H9 (cell line): ENCODE measurements at regions not wholly inside any gene's neighbourhood (a gene's known extent, or its start where the extent isn't known, plus 50 kb on each side); places are given as distances from the start of the nearest gene placed in this dataset.

Experiments used
- DNase-seq: peaks from one replicate; pipeline ENCODE4 v3.0.0-alpha.2; 2017
- H2AFZ ChIP-seq: one replicate; pipeline ENCODE4 v1.6.1; 2013; ENCODE audit warnings: mild to moderate bottlenecking, low read length, control low read depth, moderate library complexity
- H2AK5ac ChIP-seq: 2 replicates; pipeline ENCODE4 v1.6.1; 2013; ENCODE audit warnings: low read length, control low read depth, mixed read lengths; ENCODE audit not compliant: insufficient read length
- H2BK120ac ChIP-seq: one replicate; pipeline ENCODE4 v1.6.1; 2013; ENCODE audit warnings: low read depth, mild to moderate bottlenecking, low read length, control low read depth, inconsistent platforms; ENCODE audit not compliant: poor library complexity, severe bottlenecking
- H2BK12ac ChIP-seq: 2 replicates; pipeline ENCODE4 v1.6.1; 2013; ENCODE audit warnings: low read length, control low read depth, mixed read lengths, low read depth; ENCODE audit not compliant: insufficient read length
- H2BK15ac ChIP-seq: 2 replicates; pipeline ENCODE4 v1.6.1; 2013; ENCODE audit warnings: low read depth, low read length, control low read depth
- H2BK20ac ChIP-seq: one replicate; pipeline ENCODE4 v1.6.1; 2013; ENCODE audit warnings: low read depth, mild to moderate bottlenecking, low read length, control low read depth, inconsistent platforms; ENCODE audit not compliant: poor library complexity, severe bottlenecking
- H2BK5ac ChIP-seq: 2 replicates; pipeline ENCODE4 v1.6.1; 2013; ENCODE audit warnings: low read length, control low read depth, mixed read lengths; ENCODE audit not compliant: insufficient read length
- H3K14ac ChIP-seq: 2 replicates; pipeline ENCODE4 v1.6.1; 2013; ENCODE audit warnings: low read length, control low read depth; ENCODE audit not compliant: insufficient read depth
- H3K18ac ChIP-seq: 2 replicates; pipeline ENCODE4 v1.6.1; 2013; ENCODE audit warnings: low read depth, mild to moderate bottlenecking, mixed read lengths, low read length, control low read depth; ENCODE audit not compliant: insufficient read length
- H3K23ac ChIP-seq: 2 replicates; pipeline ENCODE4 v1.6.1; 2013; ENCODE audit warnings: low read length, control low read depth, mixed read lengths, low read depth; ENCODE audit not compliant: insufficient read length
- H3K23me2 ChIP-seq: 2 replicates; pipeline ENCODE4 v1.6.1; 2013; ENCODE audit warnings: low read depth, mild to moderate bottlenecking, mixed read lengths, low read length, control low read depth; ENCODE audit not compliant: insufficient read length, poor library complexity, severe bottlenecking
- H3K27ac ChIP-seq: 2 replicates; pipeline ENCODE4 v1.5.1; 2013; ENCODE audit warnings: low read length, control low read depth, mixed read lengths, low read depth; ENCODE audit not compliant: insufficient read length
- H3K27me3 ChIP-seq: 2 replicates; pipeline ENCODE4 v1.6.1; 2013; ENCODE audit warnings: low read length, control low read depth, inconsistent platforms; ENCODE audit not compliant: insufficient read depth
- H3K4ac ChIP-seq: 2 replicates; pipeline ENCODE4 v1.6.1; 2013; ENCODE audit warnings: low read depth, mild to moderate bottlenecking, control low read depth, inconsistent platforms, low read length, moderate library complexity
- H3K4me1 ChIP-seq: 2 replicates; pipeline ENCODE4 v1.6.1; 2013; ENCODE audit warnings: low read length, control low read depth, inconsistent platforms; ENCODE audit not compliant: insufficient read depth
- H3K4me2 ChIP-seq: 2 replicates; pipeline ENCODE4 v1.6.1; 2013; ENCODE audit warnings: low read length, control low read depth, mixed read lengths; ENCODE audit not compliant: insufficient read length, insufficient read depth
- H3K56ac ChIP-seq: 2 replicates; pipeline ENCODE4 v1.6.1; 2013; ENCODE audit warnings: low read depth, mild to moderate bottlenecking, mixed read lengths, low read length, control low read depth; ENCODE audit not compliant: insufficient read length
- H3K79me1 ChIP-seq: 2 replicates; pipeline ENCODE4 v1.6.1; 2013; ENCODE audit warnings: low read depth, mild to moderate bottlenecking, moderate library complexity, low read length, control low read depth, inconsistent platforms; ENCODE audit not compliant: insufficient read depth, poor library complexity, severe bottlenecking
- H3K79me2 ChIP-seq: 2 replicates; pipeline ENCODE4 v1.6.1; 2013; ENCODE audit warnings: low read length, control low read depth, inconsistent platforms; ENCODE audit not compliant: insufficient read depth
- H3K9ac ChIP-seq: 2 replicates; pipeline ENCODE4 v1.6.1; 2013; ENCODE audit warnings: low read length, control low read depth, mixed read lengths; ENCODE audit not compliant: insufficient read length; ENCODE audit errors: extremely low read depth
- H3K9me3 ChIP-seq: one replicate; pipeline ENCODE4 v1.6.1; 2013; ENCODE audit warnings: low read depth, low read length, inconsistent platforms; ENCODE audit not compliant: control insufficient read depth
- H3T11ph ChIP-seq: one replicate; pipeline ENCODE4 v1.6.1; 2013; ENCODE audit warnings: mild to moderate bottlenecking, low read length, control low read depth, inconsistent platforms
- H4K20me1 ChIP-seq: one replicate; pipeline ENCODE4 v1.6.1; 2013; ENCODE audit not compliant: control insufficient read depth, insufficient read length, insufficient read depth
- H4K5ac ChIP-seq: 2 replicates; pipeline ENCODE4 v1.6.1; 2013; ENCODE audit warnings: low read depth, mild to moderate bottlenecking, mixed read lengths, low read length, control low read depth; ENCODE audit not compliant: insufficient read length
- H4K8ac ChIP-seq: replicated peaks from 2 replicates; pipeline ENCODE4 v1.6.1; 2013; ENCODE audit warnings: low read length, control low read depth, mixed read lengths, low read depth; ENCODE audit not compliant: insufficient read length
- H4K91ac ChIP-seq: 2 replicates; pipeline ENCODE4 v1.6.1; 2013; ENCODE audit warnings: low read depth, mild to moderate bottlenecking, moderate library complexity, mixed read lengths, low read length, control low read depth; ENCODE audit not compliant: insufficient read length
- H3K27ac Mint-ChIP-seq, 3 experiments: 2 replicates in 2 of 3; 3 replicates in 1 of 3; pipeline ENCODE4 v1.8.0; 2020 to 2021; ENCODE audit warnings: mixed read lengths in 3 of 3, mild to moderate bottlenecking in 1 of 3, moderate library complexity in 1 of 3
- H3K27me3 Mint-ChIP-seq: 2 replicates; pipeline ENCODE4 v1.8.0; 2021; ENCODE audit warnings: low read depth, mild to moderate bottlenecking, moderate library complexity, mixed read lengths
- H3K36me3 Mint-ChIP-seq, 3 experiments: 2 replicates in 2 of 3; 3 replicates in 1 of 3; pipeline ENCODE4 v1.8.0; 2020 to 2021; ENCODE audit warnings: low read depth in 3 of 3, mixed read lengths in 3 of 3; ENCODE audit not compliant: insufficient read depth in 1 of 3
- H3K4me1 Mint-ChIP-seq, 2 experiments: 2 replicates each; pipeline ENCODE4 v1.8.0; 2020; ENCODE audit warnings: mixed read lengths in 2 of 2
- H3K4me3 Mint-ChIP-seq, 2 experiments: 2 replicates in 1 of 2; 3 replicates in 1 of 2; pipeline ENCODE4 v1.8.0; 2020 to 2021; ENCODE audit warnings: mild to moderate bottlenecking in 2 of 2, mixed read lengths in 2 of 2, moderate library complexity in 1 of 2
- H3K9me3 Mint-ChIP-seq, 2 experiments: 2 replicates in 1 of 2; 3 replicates in 1 of 2; pipeline ENCODE4 v1.8.0; 2020; ENCODE audit warnings: mild to moderate bottlenecking in 2 of 2, mixed read lengths in 2 of 2, moderate library complexity in 1 of 2
- CTCF ChIP-seq: fragments of 200-600 bp; sonication (generic); conservative IDR thresholded peaks from 3 replicates; pipeline ENCODE4 v1.8.0; 2021; ENCODE audit warnings: antibody characterized with exemption, mild to moderate bottlenecking
- WGBS: extraction: QIAGEN DNeasy Blood & Tissue Kit; methylation state at CpG from one replicate; pipeline ENCODE4 v1.1.7; 2013; ENCODE audit warnings: missing lambda C conversion rate, low lambda C conversion rate, mixed read lengths; ENCODE audit not compliant: insufficient read length; ENCODE audit errors: extremely low coverage; 5-methylcytosine and 5-hydroxymethylcytosine counted together

- no peak overlapping the region for H2BK120ac ChIP-seq
- H3K18ac ChIP-seq: no peak overlapping the region
- H4K8ac ChIP-seq: no peak overlapping the region
- no peaks in the 10 kb centered on the region for H3K23me2 ChIP-seq
- no peak for TF ChIP-seq CTCF
- H3K79me2 ChIP-seq: no peaks in the 10 kb centered on the region
- no peak overlapping the region for H2AFZ ChIP-seq
- H3K9ac ChIP-seq: no peak overlapping the region
- H3T11ph ChIP-seq: no peak overlapping the region
- H3K27me3 ChIP-seq: no peaks in the 10 kb centered on the region
- H3K27ac ChIP-seq: no peak overlapping the region
- H2BK12ac ChIP-seq: no peak overlapping the region
- no CpG with 5 or more reads among the region's 5 CpGs for WGBS
- H3K23ac ChIP-seq: no peak overlapping the region
- no peak overlapping the region for H4K5ac ChIP-seq
- no peak overlapping the region for H3K4me3 Mint-ChIP-seq
- no peak overlapping the region for H4K91ac ChIP-seq
- no peaks in the 10 kb centered on the region for H4K20me1 ChIP-seq
- H3K4ac ChIP-seq: no peak overlapping the region
- H3K27ac Mint-ChIP-seq: no peak overlapping the region
- 0 out of 4 replicates have a peak, but pooled peaks cover 0 to 3% of the 10 kb centered on the region in 2 experiments for H3K4me1 Mint-ChIP-seq
- no peak overlapping the region for H3K56ac ChIP-seq
- H3K4me2 ChIP-seq: no peak overlapping the region
- H3K79me1 ChIP-seq: no peaks in the 10 kb centered on the region
- no peaks in the 10 kb centered on the region for H3K9me3 ChIP-seq
- no peaks in the 10 kb centered on the region; a peak in 1 of 5 replicates for H3K9me3 Mint-ChIP-seq
- no peak overlapping the region for H2BK20ac ChIP-seq
- DNase-seq: no peak
- H2BK5ac ChIP-seq: no peak overlapping the region
- no peak overlapping the region for H2BK15ac ChIP-seq
- H3K27me3 Mint-ChIP-seq: no peaks in the 10 kb centered on the region
- no peaks in the 10 kb centered on the region for H3K36me3 Mint-ChIP-seq
- H3K14ac ChIP-seq: no peak overlapping the region
- no peak overlapping the region for H2AK5ac ChIP-seq
- no peaks in the 10 kb centered on the region; the same call in 1 of the 2 replicates for H3K4me1 ChIP-seq
Observed at GRCh38 chr3:7877312-7877711, 624.3 kb upstream of the LMCD1 start.
